22Rv1 (cell line): ENCODE measurements at regions not wholly inside any gene's neighbourhood (a gene's known extent, or its start where the extent isn't known, plus 50 kb on each side); places are given as distances from the start of the nearest gene placed in this dataset.
A peak's percentile ranks its signal among the peaks of the same experiment; 100 is the strongest.

Experiments used
- H3K27ac ChIP-seq: fragments of 450-650 bp; 2 replicates; pipeline ENCODE4 v1.5.1; 2017
- ZFX ChIP-seq: fragments of 450-650 bp; IDR thresholded peaks from 2 replicates; pipeline ENCODE4 v1.6.1; 2017; ENCODE audit warnings: antibody characterized with exemption, borderline replicate concordance
- TF ChIP-seq, protein P1 (sequence below): fragments of 450-650 bp; IDR thresholded peaks from 2 replicates; pipeline ENCODE4 v1.5.1; 2017; ENCODE audit warnings: mild to moderate bottlenecking

DNA sequence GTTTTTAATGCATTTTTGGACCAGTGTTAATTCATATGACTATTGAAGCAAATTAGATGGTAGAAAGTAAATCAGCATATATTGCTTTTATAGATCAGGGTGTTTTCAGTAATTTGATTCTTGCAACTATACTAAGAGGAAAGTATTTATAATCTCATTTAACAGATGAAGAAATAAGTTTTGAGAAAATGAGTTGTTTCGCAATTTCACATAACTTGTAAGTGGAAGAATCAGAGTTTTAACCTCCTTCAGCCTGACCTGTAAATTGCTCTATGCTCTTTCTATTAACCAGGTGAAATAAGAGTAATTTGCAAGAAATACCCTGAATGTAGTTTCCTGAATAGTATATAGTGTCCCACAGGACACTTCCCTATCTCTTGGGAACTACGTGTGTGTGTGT, 1106.8 kb upstream of the RAG2 start:
- H3K27ac ChIP-seq: no peak overlapping the region
- TF ChIP-seq, protein P1, sequence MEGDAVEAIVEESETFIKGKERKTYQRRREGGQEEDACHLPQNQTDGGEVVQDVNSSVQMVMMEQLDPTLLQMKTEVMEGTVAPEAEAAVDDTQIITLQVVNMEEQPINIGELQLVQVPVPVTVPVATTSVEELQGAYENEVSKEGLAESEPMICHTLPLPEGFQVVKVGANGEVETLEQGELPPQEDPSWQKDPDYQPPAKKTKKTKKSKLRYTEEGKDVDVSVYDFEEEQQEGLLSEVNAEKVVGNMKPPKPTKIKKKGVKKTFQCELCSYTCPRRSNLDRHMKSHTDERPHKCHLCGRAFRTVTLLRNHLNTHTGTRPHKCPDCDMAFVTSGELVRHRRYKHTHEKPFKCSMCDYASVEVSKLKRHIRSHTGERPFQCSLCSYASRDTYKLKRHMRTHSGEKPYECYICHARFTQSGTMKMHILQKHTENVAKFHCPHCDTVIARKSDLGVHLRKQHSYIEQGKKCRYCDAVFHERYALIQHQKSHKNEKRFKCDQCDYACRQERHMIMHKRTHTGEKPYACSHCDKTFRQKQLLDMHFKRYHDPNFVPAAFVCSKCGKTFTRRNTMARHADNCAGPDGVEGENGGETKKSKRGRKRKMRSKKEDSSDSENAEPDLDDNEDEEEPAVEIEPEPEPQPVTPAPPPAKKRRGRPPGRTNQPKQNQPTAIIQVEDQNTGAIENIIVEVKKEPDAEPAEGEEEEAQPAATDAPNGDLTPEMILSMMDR: no peak
- no peak for TF ChIP-seq ZFX

DNA sequence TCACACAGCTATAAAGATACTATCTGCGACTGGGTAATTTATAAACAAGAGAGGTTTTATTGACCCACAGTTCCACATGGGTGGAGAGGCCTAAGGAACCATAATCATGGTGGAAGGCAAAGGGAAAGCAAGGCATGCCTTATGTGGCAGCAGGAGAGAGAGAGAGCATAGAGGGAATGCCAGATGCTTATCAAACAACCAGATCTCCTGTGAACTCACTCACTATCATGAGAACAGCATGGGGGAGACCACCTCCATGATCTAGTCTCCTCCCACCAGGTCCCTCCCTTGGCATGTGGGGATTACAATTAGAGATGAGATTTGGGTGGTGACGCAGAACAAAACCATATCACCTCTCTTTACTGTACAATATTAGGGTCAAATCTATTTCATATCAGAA, 1101.6 kb upstream of the RAG2 start:
- no peak overlapping the region for H3K27ac ChIP-seq
- TF ChIP-seq, protein P1: no peak
- no peak for TF ChIP-seq ZFX

DNA sequence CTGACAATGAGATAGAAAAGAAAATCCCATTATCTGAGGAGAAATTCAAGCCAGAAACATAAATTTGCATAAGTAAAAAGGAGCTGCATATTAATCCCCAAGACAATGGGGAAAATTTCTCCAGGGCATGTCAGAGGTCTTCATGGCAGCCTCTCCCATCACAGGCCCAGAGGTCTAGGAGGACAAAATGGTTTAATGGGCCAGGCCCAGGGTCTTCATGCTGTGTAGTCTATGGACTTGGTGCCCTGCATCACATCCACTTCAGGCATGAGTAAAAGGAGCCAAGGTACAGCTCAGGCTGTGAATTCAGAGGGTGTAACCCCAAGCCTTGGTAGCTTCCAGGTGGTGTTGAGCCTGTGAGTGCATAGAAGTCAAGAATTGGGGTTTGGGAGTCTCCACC, 1097.2 kb upstream of the RAG2 start:
- H3K27ac ChIP-seq: no peak overlapping the region
- TF ChIP-seq, protein P1: no peak
- no peak for TF ChIP-seq ZFX

DNA sequence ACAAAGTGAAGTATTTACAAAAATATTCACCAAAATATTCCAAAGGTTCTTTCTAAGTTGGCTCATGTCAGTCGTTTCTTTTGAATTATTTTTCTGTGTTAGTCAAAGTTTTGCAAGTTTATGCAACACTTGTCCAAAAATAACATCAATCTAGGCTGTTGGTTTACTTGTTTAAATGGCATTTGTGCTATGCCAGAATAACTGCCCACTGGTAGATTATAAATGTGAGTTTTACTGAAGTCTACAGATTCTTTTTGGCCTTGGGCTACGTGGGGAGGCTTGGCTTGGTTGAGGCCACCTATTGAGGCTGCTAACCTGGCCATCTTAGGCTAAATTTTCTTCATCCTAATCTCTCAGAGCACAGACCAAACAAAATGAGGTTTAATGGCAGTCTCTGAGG, 1091.9 kb upstream of the RAG2 start:
- H3K27ac ChIP-seq: no peak overlapping the region
- TF ChIP-seq, protein P1: no peak
- no peak for TF ChIP-seq ZFX

DNA sequence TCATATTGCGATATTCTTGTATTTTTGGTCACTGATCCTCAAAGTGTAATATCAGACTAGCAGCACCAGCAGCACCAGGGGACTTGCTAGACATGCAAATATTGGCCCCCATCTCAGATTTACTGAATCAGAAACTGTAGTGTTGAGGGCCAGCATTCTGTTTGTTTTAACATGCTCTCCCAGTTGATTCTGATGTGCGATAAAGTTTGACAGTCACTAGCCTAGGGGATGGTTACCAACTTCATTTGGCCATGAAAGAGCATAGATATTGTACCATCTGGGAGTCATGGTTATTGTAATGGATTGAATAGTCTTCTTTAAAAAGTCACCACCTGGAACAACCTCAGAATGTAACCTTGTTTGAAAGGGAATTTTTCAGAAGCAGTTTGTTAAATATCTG, 1090.4 kb upstream of the RAG2 start:
- no peak overlapping the region for H3K27ac ChIP-seq
- TF ChIP-seq, protein P1: no peak
- no peak for TF ChIP-seq ZFX

DNA sequence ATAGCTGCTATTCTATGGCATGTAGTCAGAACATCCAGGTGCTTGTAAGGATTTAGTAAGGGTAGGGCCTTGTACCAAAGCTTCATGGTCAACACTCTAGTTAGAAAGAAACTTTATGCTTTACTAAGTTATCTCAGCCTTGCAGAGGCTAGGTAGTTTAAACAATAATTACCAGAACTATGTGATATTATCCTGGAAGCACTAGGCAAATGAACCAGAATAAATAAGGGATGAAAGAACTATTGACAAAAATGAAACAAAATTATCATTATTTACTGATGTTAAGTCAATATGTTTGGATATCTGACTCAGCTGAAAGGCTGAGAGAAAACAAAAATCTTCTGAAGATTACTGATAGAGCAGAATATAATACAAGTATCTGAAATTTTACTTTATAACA, 1089.1 kb upstream of the RAG2 start:
- TF ChIP-seq, protein P1: no peak
- no peak for TF ChIP-seq ZFX
- H3K27ac ChIP-seq: peak overlapping the region; percentile 16

DNA sequence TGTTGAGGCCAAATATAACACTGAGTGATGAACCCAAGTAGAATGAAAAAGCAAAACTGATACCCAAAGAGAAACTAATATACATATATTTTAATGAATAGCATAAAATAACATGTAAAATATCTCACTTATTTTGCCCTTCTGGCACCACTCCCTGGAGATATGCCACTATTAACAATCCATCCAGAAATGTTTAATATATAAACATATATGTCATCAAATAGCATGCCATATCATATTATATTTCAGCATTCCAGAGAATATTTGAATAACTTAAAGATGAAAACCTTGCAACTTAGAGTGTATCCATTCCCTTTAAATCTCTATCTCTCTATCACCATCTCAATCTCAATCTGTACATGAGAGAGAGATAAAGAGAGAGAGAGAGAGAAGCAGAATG, 1073.3 kb upstream of the RAG2 start:
- TF ChIP-seq ZFX: no peak
- TF ChIP-seq, protein P1: no peak
- no peak overlapping the region for H3K27ac ChIP-seq
